Fibroblast of gingiva (primary cell): ENCODE measurements at regions not wholly inside any gene's neighbourhood (a gene's known extent, or its start where the extent isn't known, plus 50 kb on each side); places are given as distances from the start of the nearest gene placed in this dataset.

Experiments
- DNase-seq: peaks from one replicate; pipeline ENCODE4 v3.0.0-alpha.2; 2011; ENCODE audit warnings: low read depth

DNA sequence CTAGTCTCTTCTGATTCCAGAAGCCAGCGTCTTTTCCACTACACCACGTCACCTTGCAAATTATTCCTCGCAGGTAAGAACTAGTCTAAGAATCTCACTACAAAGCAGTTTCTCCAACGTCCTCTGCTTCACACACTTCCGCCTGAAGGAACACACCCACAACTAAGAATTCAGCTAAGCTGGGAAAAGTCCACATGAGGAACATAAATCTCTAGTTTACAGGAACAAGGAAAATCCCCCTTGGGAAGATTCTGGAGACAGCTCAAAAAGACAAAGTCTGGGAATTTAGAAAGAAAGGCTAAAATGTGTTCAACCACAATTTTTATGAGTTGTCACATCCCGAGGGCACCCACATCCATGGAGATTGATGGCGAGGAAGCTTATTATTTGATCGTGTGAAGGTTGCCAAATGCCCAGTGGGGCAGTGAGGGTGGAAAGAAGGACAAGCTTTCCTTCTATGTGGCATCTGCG, 780.2 kb upstream of the TBX3 start:
- no peak for DNase-seq

DNA sequence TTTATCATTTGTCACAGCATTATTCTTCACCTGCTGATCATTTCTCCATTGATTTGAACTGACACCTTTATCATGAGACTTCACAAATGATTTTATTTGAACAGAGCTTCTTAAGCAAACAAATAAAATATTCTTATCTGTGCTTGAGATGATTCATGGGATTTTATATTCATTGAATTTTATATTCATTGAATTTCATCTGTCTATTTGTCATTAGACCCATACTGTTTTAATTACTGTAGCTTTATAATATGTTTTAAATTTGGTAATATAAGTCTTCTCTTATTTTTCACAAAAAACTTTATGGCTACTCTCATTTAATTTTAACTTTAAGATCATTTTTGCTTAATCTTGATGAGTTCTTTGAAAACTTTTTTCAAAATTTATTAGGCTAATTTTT, 777.4 kb upstream of the TBX3 start:
- DNase-seq: no peak

DNA sequence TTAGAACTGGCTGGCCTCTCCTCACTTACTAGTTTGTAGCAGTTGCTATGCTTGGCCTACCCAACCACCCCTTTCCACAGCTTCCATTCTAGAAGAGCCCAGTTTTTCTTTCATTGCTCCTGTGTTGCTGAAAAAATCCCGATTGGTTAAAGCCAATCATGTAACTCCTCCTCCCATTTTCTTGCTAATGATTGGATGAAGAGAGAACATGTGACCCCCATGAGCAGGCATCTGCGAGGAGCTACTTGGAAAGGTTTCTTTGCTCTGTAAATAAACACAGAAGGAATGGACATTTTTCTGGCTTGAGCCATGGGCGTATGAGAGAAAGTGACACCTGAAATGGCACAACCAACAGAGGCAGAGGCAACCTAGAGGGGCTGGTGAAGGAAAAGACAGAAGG, 773.8 kb upstream of the TBX3 start:
- no peak for DNase-seq

DNA sequence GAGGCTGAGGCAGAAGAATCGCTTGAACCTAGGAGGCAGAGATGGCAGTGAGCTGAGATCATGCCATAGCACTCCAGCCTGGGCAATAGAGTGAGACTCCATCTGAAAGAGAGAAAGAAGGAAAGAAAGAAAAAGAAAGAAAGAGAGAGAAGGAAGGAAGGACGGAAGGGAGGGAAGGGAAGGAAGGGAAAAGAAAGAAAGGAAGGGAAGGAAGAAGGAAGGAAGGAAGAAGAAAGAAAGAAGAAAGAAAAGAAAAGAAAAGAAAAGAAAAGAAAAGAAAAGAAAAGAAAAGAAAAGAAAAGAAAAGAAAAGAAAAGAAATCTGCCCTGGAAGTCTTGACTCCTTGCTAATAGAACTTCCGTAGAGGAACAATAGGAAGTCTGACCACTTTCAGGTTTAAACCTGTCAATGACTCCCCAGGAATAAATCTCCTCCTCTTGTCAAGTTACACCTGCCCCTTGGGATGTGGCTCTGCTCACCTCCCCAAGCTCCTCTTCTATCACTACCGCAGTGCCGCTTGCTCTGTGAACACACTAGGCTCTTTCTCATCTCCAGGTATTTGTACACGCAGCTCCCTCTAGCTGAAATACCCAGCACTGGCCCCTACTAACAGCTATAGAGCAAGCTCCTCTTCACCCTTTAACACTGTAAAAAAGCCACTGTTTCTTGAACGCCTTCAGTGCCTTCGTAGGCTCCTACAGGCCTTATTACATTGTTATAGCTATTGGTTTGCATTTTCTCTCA, 773.1 kb upstream of the TBX3 start:
- DNase-seq: no peak

DNA sequence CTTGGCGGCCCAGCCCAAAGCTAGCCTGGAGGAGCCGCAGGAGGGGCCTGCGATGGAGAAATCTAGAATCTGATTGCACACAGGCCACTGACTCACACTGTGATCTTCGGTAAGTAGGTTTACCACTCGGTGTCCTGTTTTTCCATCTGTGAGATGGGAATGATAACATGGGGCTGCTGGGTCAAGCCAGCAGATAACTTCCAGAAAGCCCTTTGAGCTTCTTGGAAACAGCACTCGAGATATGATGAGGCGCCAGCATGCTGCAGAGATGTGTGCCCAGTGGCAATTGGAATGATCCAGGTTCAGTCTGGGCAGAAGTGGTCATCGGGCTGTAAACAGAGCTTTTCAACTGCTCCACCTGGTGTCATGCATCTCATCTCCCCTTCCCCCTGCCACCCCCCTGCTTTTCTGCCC, 771.3 kb upstream of the TBX3 start:
- no peak for DNase-seq

DNA sequence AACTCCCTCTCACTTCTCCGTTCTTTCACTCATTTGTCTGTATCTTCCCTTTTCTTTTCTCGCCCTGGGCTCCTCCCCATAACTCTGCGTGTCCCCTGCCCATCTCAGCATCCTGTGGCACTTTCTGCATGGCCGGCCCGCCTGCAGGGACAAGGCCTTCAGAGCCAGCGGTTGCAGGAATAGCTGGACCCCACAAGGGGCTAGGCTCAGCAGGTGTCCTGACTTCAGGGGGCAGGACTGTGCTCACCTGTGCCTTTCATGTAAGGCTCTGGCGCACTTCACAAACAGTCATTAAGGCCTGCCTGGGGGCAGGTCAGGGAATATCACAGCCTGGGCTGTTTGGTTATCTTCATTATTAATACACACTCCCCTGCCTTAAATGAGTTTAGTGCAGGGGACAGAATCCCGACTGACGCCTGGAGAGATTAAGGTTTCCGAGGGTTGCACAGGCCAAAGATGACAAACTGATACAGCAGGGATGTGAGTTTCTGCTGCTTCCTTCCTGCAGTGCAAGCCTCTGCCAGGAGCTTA, 768.8 kb upstream of the TBX3 start:
- no peak for DNase-seq

DNA sequence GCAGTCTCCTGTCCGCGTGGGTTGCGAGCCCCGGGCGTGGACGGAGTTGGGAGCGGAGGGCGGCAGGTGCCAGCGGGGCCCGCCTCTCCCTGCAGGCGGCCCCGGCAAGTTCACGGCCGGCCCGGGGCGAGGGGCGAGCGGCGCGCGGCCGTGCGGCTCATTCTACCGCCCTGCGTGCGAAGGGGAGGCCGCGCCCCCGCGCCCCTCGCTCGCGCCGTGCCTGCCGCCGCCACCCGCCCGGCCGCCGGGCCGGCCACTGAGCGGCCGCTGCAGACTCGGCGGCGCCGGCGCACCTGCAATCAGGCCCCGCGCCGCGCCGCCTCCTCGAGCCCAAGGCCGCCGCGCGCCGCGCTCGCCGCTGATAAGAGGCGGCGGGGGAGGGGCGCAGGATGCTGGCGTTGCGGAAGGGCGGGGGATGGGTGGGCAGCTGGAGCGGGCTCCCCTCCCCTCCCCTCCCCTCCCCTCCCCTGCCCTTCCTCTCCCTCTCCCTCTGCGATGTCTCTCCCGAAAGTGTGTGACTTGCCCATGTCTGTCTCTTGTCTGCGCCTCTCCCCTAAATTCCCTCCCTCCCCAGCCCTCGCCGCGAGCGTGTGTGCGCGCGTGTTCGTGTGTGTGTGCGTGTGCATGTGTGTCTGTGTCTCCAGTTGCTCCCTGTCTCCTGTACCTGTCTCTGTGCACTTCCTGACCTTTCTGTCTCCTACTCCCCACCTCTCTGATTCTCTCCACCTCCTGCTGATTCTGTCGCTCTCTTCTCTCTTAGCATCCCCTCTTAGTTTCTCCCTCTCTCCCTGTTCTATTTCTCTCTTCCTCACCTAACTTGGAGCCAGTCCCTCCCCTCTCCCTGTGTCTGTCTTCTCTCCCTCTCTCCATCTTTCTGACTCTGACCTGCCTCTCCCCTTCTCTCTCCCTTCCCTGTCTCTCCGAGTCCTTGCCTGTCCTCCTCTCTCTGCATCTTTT, 768.1 kb upstream of the TBX3 start:
- no peak for DNase-seq

DNA sequence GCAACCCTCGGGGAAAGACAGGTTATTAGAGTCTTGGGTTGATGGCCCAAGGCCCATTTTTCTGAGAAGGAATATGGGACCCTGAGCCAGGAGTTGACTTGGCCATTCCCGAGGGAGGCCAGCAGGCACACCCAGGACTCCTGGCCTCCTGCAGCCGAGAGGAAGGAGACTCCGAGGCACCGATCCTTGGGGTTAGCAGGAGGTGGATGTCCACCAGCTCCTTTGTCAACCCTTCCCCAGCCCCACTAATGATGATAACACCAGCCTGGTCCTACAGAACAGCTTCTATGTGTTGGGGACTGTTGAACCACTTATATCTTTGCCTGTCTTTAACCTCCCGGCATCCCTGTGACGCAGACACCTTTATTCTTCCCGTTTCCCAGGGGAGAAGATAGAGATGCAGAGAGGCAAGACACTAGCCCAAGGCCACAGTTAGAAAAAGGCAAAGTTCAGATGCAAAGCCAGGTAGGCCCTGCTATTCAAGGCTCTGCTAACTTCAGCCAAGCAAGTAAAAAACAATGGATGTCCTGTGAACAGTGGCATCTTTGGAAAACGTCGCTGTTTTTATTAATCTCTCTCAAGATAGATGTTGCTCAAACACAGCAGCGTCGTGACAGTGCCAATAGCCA, 767.3 kb upstream of the TBX3 start:
- no peak for DNase-seq

DNA sequence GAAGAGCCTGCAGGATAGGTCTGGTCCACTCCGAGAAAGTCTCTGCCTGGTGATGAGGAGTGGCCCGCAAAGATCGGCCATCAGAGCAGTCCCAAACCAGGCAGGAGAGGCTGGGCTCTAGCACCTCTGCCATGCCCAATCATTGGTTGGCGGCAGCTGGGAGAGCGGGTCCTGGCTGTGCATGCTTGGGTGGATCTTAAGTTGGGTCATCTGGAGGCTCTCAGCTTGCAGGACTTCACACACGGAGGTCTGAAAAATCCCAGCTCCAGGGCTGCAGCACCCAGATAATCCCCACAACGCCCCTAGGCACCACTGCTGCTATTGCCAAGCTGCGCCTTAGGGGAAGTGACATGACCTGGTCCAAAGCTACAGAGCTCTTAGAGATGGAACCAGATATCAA, 766.7 kb upstream of the TBX3 start:
- no peak for DNase-seq

DNA sequence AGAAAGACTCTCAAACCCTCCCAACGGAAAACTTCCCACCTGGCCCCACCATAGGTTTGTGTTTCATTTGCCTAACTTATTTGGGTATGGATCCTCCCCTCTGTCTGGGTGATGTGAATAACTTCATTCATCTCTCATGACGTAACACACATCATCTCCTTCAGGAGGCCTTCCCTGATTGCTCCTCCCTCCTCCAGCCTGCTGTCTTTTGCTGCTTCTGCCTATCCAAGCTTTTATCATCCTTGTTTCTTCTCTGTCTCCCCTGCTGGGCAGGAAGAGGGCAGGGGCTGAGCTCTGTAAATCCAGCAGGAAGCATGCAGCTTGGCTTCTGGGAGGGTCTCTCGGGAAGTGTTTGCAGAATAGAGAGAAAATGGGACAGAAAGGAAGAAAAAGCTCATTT, 766.0 kb upstream of the TBX3 start:
- no peak for DNase-seq

DNA sequence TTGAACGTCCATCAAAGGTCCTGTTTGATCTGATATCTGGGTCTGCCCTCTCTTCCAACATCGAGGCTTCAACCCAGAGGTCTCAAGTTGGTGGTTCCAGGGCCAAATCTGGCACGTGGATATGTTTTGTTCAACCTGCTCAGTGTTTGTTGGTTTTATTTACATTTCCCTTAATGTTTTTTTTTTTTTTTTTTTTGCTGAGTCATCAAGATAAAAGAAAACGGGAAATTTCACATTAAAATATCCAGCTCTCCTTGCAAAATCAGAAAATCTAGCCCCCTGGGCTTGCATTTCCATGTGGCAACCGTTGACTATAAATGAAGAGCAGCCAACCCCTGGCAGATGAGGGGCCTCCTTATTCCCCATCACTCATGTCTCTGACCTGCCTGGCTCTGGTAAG, 765.6 kb upstream of the TBX3 start:
- DNase-seq: no peak

DNA sequence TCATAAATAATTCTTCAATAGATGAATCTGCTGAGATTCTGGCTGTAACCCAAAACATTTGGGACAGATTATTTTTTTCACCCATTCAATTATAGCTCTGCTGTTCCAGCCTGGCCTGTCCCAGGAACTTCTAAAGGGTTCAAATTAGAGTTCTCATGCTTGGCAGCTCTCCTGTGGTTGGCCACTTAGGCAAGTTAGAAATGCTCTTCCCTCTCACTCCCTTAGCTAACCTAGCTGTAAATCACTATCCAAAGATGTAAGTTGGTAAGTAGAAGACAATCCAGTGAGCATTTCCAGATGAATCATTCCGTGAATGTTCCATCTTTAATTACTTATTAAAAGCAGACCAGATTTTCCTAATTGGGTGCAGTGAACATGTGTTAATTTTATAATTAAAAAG, 760.4 kb upstream of the TBX3 start:
- DNase-seq: no peak

DNA sequence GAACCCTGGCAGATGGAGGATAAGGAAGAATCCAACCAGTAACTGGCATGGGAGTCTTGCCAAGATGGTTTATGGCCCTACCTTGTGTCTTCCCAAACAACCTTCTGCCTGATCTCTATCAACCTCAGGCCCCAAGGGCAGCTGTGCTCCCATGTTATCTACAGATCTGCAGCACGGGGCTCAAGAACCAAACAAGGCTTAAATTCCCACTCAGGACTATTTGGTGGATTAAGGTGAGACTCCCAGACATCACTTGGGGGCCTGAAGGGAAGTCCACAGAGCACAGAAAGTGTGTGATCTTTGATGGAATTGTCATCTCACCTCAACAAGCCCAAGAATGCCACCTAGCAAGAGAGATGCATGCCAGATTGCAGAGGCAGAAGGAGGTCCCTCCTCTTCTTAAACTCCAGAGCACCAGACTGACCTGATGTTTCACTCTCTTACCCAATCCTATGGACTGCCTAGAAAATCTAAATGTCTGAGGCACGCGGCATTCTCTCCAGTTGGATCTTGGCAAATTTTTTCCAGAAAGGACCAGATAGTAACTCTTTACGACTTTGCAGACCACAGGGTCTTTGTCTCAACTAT, 759.5 kb upstream of the TBX3 start:
- DNase-seq: no peak

DNA sequence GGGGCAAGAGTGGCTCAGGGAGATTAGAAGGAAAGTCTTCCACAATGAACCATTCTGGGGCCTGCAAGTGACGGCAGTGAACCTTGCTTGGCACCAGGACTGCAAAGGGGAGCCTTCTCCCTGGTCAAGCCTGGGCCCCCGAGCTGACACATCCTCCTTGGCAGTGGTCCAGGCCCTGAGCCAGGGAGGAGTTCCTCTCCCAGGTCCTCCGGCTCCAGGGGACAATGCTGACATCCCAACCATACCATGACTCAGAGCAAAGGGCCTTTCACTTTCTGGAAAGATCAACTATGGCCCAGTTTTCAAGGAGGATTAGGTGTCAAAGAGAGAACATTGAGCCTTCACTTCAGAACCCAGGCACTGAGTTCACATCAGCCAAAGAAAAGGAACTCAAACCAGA, 756.5 kb upstream of the TBX3 start:
- DNase-seq: peak; percentile 71

DNA sequence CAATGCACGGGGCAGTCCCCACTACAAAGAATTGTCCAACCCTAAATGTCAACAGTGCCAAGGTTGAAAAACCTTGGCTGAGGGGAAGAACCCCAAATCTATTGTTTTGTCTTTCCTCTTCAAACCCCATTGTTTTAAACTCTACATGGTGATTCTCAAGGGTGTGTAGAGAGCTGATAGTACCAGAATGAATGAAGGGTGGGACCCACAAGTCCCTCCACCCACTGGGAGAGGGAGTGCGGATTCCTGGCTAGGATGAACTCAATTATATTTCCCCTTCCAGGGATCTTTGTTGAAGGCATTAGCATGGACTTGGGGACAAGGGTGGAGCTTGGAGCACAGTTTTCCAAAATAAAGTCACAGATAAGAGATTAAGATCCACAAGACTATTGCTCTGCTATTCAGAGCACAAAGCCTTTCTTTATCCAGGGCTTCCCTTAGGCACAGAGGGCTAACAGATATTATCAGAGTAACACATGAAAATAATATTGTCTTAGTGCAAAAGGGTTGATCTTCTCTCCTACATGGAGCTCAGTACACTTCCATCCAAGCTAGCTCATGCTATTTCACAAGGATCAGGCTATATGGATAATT, 755.1 kb upstream of the TBX3 start:
- no peak for DNase-seq

DNA sequence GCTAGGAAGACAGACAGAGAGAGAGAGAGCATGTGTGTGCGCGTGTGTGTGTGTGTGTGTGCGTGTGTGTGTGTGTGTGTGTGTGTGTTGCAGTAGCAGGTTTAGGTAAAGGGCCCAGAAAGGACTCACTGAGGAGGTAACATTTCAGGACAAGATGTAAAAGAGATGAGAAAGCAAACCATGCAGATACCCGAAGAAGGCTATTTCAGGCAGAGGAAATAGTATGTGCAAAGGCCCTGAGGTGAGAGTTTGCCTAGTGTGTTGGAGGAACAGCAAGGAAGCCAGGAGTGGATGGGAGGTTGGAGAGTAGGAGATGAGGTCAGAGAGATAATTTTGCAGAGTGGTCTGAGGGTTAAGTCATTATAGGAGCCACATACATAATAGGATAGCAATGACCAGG, 754.3 kb upstream of the TBX3 start:
- no peak for DNase-seq

DNA sequence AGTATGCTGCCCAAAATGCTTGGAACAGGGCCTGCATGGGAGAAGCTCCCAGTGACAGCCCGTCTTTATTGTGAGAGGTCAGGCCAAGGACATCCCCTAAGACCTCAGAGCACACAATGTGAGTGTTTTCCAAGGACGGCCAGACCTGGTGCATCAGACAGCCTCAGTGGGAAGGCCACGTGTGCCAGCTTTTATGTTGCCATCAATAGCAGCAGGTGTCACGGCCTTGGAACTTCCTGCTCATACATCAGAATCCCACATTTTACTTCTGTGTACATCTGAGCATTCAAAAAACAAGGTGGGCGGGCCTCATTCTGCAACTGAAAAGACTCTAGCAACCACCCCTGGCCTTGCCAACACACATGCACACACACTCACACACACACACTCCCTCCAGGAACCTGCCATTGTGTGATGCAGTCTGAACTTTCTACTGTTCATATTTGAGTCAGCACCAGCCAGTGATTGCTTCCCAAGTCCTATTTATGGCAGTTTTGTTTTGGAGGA, 753.1 kb upstream of the TBX3 start:
- peak; percentile 9 for DNase-seq

DNA sequence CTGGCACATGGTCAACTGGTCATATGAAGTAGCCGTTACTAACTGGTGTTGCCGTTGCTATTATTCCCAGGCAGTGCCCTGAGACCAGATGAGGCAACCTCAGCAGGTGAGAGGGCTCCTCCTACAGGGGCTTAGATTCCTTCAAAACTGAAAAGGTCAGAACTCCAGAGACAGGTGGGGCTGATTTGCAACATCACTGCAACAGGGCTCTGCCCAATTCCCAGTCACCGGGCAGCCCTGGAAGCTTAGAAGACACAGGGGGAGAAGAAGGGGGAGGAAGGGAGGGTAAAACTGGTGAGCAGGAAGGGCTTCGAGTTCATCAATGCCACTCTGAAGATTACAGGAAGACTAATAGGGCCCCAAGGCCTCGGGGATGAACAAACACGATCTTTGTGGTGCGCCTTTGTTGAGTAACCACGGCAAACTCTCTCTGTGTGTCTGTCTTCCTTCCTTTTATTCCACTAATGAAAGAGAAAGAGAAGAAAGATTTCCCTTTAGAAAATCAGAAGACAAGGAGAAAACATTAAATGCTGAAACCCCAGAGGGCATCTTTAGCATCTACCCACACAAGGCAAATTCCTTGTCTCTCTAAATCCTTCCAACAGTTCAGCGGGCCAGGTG, 749.1 kb upstream of the TBX3 start:
- no peak for DNase-seq

DNA sequence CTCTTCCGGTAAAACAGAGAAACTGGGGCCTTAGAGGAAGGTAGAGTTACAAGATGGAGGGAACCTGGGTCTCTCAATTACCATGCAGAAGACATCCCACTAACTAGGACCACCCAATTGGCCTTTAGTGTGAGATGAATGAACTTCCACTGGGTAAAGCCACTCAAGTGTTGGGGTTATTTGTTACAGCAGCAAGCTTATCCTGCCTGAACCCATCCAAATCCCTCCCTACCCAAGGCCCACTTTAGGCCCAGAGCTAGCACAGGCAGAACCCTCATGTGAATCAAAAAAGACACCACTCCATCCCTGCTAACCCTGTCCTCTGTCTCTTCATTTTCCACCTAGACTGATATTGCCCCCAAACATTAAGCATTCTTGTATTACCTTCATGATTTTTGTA, 746.7 kb upstream of the TBX3 start:
- no peak for DNase-seq

DNA sequence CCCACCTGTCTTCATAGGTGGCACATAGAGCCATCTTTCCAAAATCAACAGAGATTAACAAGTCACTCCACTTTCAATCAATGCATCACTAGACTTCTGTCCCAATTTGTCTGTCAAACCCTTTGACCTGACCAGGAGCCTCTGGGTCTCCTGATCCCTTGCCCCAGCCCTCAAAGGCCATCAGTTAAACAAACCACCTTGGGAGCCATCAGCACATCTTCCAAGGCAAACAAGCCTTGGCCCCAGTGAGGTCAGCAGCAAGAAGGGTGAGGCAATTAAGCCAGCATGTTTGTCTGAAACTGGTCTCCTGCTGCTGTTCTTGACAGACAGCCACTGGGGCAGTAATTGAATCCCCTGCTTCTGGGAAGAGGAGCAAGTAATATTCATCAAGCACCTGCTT, 742.8 kb upstream of the TBX3 start:
- DNase-seq: no peak

DNA sequence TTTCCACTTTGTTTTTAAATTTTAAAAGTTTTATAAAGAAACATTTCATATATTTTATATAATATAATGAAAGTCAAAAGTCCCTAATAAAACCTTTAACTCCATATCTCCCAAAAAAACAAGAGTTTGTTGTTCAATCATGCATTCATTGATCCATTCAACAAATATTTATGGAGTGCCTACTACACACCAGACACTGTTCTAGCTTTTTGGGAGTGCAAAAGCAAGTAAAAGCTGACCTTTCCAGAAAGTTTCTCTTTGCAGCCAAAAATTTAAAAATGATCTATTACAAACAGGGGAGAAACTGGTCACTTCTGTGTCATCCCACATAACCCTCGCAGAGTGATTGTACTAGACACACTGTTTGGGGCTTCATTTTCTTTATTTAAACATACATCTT, 740.0 kb upstream of the TBX3 start:
- DNase-seq: no peak
